ENCODE measurements at regions not wholly inside any gene's neighbourhood (a gene's known extent, or its start where the extent isn't known, plus 50 kb on each side); places are given as distances from the start of the nearest gene placed in this dataset.

DNA sequence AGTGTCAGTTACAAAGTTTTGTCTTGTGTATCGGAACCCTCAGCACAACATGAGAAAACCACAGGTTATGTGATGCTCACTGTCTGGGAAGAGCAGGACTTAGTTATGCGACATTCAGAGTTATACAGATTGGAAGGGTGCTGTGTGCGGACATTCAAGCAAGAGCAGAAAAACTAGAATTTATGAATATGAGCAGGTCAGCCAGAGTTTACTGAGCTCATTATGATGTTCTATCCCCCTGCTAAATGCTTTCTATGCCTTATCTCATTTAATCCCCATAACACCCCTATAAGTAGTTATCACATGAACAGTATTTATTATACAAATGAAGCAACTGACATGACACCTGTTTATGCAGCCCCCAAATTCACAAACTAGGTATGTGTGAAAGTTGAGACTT, 1083.2 kb downstream of the FLRT2 start:
- DNase-seq (ENCODE audit: low spot score), result no peak

- DNase-seq (ENCODE audit: low spot score), result no peak
These were observed 1074.6 kb downstream of the FLRT2 start for GRCh38 chr14:86604561-86604960.

DNA sequence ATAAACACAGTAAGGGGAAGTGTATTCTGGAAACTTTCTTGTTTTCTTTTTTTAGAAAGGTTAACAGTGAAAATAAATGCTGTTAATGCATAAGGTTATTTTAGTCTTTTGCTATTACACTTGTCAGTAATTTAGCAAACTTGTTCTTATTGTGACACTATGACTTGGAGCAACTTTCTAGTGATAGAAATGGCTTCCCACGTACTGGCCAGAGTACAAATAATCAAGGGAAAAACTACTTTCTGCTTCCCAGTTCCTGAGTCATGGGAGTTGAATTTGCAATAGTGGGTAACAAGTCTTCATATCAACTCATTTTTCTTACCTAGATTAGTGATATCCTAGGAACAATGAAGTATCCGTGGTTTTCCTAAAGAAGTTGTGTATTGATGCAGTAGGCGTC, 1072.3 kb downstream of the FLRT2 start:
- no peak for DNase-seq (ENCODE audit: low spot score)

- DNase-seq (ENCODE audit: low spot score), result no peak
These were observed 1071.9 kb downstream of the FLRT2 start for GRCh38 chr14:86601813-86602212.

- no peak for DNase-seq (ENCODE audit: low spot score)
These were observed 1067.3 kb downstream of the FLRT2 start for GRCh38 chr14:86597279-86597678.

DNA sequence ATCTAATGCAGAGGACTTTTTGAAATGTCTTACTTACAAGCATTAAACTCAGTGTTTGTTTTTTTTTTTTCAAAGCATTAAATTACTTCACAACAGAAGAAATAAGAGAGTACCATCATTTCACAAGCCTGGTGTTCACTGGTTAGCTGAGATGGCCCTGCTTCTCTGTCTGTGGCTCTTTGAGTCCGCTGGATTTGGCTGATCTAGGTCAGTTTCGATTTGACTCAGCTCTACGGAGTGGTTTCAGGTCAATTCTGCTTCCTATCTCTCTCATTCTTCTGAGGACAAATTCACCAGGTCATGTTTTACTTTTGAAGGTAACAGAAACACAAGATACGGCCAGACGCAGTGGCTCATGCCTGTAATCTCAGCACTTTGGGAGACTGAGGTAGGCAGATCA, 1066.1 kb downstream of the FLRT2 start:
- no peak for DNase-seq (ENCODE audit: low spot score)

DNA sequence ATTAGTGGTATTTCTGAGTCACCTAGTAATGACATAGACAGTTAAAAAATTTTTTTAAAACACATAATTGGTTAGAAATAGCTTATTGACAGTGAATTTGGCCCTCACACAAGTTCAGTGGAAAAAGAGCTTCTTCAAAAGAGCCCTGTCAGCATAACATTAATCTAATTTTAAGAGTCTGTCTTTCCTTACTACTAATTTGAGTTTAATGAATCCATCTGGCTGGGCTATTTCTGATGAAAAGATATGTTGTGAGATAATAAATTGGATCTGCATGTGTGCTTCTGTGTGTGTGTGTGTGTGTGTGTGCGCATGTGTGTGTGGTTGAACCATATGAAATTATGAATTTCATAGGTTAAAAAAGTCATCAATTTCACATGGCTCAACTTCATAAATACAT, 1045.2 kb downstream of the FLRT2 start:
- DNase-seq (ENCODE audit: low spot score), result no peak

DNA sequence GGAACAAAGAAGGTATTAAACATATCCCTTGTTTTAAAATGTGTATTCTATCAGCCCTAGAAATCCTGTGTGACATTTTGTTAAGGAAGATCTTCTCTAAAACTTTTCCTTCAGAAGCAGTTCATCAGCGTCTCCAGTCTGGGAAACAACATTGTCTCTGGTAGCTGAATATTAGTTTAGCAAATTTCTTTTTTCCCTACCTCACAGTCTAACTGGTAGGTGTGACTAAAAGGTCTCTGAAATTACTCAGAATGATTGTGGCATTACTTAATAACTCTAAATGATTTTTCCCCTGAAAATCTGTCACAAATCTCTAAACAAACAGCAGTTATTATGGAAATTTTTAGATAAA, 1044.8 kb downstream of the FLRT2 start:
- DNase-seq (ENCODE audit: low spot score), result no peak

- DNase-seq (ENCODE audit: low spot score), result no peak
These were observed 1044.3 kb downstream of the FLRT2 start for GRCh38 chr14:86574051-86574777.

DNA sequence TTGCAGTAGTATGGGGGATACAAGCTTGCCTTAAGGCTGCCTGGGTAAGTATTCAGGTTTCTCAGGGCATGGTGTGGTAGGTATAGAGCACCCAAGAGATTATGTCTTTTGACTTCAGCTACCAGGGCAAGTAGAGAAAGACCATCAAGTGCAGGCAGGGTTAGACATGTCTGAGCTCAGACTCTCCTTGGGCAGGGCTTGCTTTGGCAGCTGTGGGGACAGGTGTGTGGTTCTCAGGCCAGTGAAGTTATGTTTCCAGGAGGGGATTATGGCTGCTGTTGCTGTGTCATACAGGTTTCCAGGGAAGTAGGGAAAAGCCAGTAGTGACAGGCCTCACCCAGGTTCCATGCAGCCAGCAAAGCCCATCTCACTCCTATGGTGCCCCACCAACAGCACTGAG, 1040.4 kb downstream of the FLRT2 start:
- no peak for DNase-seq (ENCODE audit: low spot score)

- no peak for DNase-seq (ENCODE audit: low spot score)
These were observed 1013.6 kb downstream of the FLRT2 start for GRCh38 chr14:86543521-86543920.

GRCh38 chr14:86541972-86542371, 1012.0 kb downstream of the FLRT2 start:
- DNase-seq (ENCODE audit: low spot score), result no peak

DNA sequence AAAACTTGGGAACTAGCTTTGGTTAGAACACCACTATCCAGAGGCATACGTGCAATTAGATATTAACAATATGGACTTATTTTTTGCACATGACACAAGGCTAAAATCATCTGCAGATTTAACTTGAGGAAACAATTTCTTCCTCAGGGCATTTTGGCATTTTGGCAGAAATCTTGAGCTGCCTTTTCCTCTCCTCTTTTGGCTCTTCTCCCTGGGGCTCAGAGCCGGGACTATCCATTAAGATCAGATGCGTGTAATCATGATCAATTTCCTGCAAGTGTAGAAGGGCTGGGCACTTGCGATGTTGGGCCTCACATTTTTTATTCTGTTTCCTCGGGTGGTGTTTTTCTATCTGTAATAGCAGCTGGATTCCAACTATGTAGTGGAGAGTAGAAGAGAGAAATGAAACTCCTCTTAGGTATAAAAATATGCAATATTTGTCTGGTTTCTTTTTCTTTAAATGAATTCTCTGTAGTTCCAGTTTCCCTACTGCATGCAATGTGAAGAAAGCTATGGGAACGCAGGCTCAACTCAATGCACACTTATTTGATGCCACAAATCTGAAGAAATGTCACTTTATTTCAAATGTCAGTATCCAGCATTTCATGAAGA, 1010.8 kb downstream of the FLRT2 start:
- DNase-seq (ENCODE audit: low spot score), result no peak

GRCh38 chr14:86539361-86540070, 1009.6 kb downstream of the FLRT2 start:
- no peak for DNase-seq (ENCODE audit: low spot score)

DNA sequence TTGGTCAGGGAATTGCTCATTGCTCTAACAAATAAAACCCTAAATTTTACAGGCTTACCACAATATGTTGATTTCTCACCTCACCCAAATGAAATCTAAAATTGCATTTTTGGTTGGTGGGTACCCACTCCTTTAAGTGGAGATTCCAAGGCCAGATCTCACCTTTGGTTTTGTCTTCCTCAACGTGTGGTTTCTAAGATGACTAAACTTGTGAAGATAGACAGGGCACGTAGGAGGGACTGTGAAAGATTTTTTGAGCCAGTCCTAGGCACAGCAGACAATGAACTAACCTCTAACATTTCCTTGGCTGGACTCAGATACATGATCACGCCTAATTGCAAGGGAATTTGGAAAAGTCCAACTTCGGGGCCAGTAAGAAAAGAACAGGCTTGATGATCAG, 1003.9 kb downstream of the FLRT2 start:
- no peak for DNase-seq (ENCODE audit: low spot score)

DNA sequence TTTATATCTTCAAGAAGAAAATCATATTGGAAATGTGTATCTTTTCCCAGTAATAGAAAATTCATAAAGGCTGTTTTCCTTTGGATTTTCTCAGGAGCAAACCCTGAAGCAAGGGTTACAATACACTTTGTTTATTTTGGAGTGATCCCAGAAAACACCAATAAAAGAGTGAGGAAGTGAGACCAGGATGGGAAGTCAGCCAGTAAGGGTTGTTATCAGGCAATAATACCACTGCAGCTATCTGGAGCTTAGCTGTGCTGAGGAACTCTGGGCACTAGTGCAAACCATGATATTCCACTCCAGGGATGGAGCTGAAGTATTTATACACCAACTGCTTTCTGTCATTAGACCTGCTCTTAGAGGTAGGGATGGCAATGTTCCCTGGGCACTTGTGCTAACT, 1002.3 kb downstream of the FLRT2 start:
- peak; percentile 34 for DNase-seq (ENCODE audit: low spot score)

GRCh38 chr14:86530457-86530856, 1000.5 kb downstream of the FLRT2 start:
- DNase-seq (ENCODE audit: low spot score), result no peak

GRCh38 chr14:86527312-86527711, 997.4 kb downstream of the FLRT2 start:
- DNase-seq (ENCODE audit: low spot score), result no peak

DNA sequence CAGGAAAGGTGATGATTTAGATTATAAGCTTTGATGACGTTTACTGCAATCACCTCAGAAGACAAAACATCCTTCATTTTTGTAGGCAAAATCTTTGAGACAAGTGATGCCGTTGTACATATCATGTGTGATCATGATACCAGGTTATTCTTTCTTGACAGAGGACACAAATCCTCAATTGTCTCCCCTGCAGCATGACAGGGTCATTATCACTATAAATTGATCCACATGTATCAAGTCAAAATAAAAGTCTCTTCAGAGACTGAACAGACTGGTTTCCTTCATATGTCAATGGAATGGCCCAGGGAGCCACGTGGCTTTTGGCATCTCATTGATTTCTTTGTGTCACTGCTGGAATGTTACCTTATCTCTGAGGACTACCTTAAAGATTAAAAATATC, 995.7 kb downstream of the FLRT2 start:
- no peak for DNase-seq (ENCODE audit: low spot score)

DNA sequence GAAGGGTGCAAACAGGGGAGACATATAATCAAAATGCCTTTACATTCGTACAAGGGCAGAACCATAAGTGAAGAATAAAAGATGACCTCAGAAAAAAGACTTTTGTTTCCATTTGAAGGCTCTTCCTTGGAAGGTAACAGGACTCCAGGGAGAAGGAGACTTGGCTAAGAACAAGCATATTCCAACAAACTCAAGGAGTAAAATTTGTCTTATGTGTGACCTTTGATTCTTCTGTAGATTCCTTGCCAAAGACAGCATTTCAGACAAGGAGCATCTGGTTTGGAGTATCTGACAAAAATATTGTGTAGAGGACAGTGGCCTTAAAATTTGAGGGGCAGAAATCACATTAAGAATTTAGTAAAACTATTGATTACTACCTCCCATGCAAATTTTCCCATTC, 991.9 kb downstream of the FLRT2 start:
- DNase-seq (ENCODE audit: low spot score), result no peak

DNA sequence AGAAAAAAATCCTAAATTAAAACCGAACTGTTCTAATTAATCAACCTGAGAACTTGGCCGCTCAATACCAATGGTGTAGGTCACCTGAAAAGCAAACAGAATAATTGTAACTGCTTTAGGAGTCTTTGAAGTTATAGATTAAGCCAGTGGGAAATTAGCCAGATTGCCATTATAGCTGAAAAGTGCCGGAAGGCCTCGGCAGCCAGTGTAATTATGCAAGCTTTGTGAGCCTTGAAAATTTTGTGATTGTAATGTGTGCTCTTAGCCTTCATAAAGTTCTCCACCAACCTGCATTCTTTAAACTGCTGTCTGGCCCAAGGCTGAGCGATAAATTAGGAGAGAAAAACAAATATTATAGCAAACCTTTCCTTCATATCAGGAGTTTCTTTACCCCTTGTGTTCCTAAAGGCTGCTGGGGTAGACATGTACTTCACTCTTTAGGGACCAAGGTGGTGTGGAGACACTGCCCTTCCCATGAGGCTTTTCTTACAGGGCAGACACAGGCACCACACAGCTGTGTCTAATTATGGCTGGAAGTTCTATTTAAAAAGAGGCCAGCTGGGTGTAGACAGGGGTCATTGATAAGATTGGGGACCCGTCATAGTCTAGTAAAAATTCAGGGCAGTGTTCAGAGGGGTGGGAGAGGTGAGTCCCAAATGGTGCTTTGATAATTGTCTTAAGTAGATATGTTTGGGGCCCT, 991.2 kb downstream of the FLRT2 start:
- no peak for DNase-seq (ENCODE audit: low spot score)

GRCh38 chr14:86518298-86518697, 988.4 kb downstream of the FLRT2 start:
- no peak for DNase-seq (ENCODE audit: low spot score)

GRCh38 chr14:86515195-86515594, 985.3 kb downstream of the FLRT2 start:
- no peak for DNase-seq (ENCODE audit: low spot score)

Data from HuH-7 (cell line).